ENCODE measurements at regions not wholly inside any gene's neighbourhood (a gene's known extent, or its start where the extent isn't known, plus 50 kb on each side); places are given as distances from the start of the nearest gene placed in this dataset.

GRCh38 chr3:139732729-139733128, 55.0 kb upstream of the NMNAT3 start:
- no peak for DNase-seq (ENCODE audit: low spot score)

- DNase-seq (ENCODE audit: low spot score) = no peak
Measured at GRCh38 chr3:139729300-139729699, 51.5 kb upstream of the NMNAT3 start.

GRCh38 chr3:139728414-139728813, 50.6 kb upstream of the NMNAT3 start:
- DNase-seq (ENCODE audit: low spot score) = no peak

All from activated CD4-positive, alpha-beta T cell treated with anti-CD3 and anti-CD28 coated beads, Interleukin-2, Interleukin-4, amounts not matched to agents 100 ng/mL and 50 ng/mL, durations not matched to agents 16 hours and 8 hours (primary cell).